DND-41 (cell line): ENCODE measurements at regions not wholly inside any gene's neighbourhood (a gene's known extent, or its start where the extent isn't known, plus 50 kb on each side); places are given as distances from the start of the nearest gene placed in this dataset.

ENCODE experiments used
- ATAC-seq: fragments of 200-7000 bp; cut with Tn5 transposase; 3 replicates; pipeline ENCODE4 v1.9.1; 2021; ENCODE audit warnings: low read depth; ENCODE audit not compliant: insufficient read depth
- DNase-seq: peaks from one replicate; pipeline ENCODE4 v3.0.0-alpha.2; 2020
- H2AFZ ChIP-seq: 2 replicates; pipeline ENCODE4 v1.6.0; 2012; ENCODE audit warnings: low read depth, low read length
- H3K27ac ChIP-seq: 2 replicates; pipeline ENCODE4 v1.5.1; 2012; ENCODE audit warnings: low read length, inconsistent platforms
- H3K27me3 ChIP-seq: fragments of 200-600 bp; sonication (generic); 2 replicates; pipeline ENCODE4 v1.6.0; 2012; ENCODE audit warnings: low read length, mild to moderate bottlenecking, inconsistent platforms; ENCODE audit not compliant: insufficient read depth, poor library complexity
- H3K36me3 ChIP-seq: 2 replicates; pipeline ENCODE4 v1.5.1; 2012; ENCODE audit warnings: low read length, inconsistent platforms; ENCODE audit not compliant: insufficient read depth
- H3K4me1 ChIP-seq: 2 replicates; pipeline ENCODE4 v1.5.1; 2012; ENCODE audit warnings: mild to moderate bottlenecking, low read length; ENCODE audit not compliant: insufficient read depth
- H3K4me2 ChIP-seq: 2 replicates; pipeline ENCODE4 v1.6.0; 2012; ENCODE audit warnings: mild to moderate bottlenecking, moderate library complexity, low read length, inconsistent platforms; ENCODE audit not compliant: insufficient read depth
- H3K4me3 ChIP-seq, 2 experiments: fragments of 200-600 bp in 1 of 2; shearing (Covaris generic) in 1 of 2; 2 replicates each; pipeline ENCODE4 v1.5.1; 2012 to 2016; ENCODE audit warnings: inconsistent platforms in 2 of 2, low read length in 2 of 2, mild to moderate bottlenecking in 2 of 2, low read depth in 1 of 2, moderate library complexity in 1 of 2
- H3K79me2 ChIP-seq: 2 replicates; pipeline ENCODE4 v1.6.0; 2012; ENCODE audit warnings: low read length, inconsistent platforms; ENCODE audit not compliant: insufficient read depth
- H3K9ac ChIP-seq: 2 replicates; pipeline ENCODE4 v1.6.0; 2012; ENCODE audit warnings: low read depth, mild to moderate bottlenecking, inconsistent platforms, low read length, moderate library complexity
- H3K9me3 ChIP-seq: 2 replicates; pipeline ENCODE4 v1.5.1; 2012; ENCODE audit warnings: low read length, moderate library complexity, mild to moderate bottlenecking, inconsistent platforms; ENCODE audit not compliant: insufficient read depth, severe bottlenecking
- H4K20me1 ChIP-seq: 2 replicates; pipeline ENCODE4 v1.6.0; 2012; ENCODE audit warnings: low read length; ENCODE audit not compliant: insufficient read depth
- CTCF ChIP-seq: IDR thresholded peaks from 2 replicates; pipeline ENCODE4 v1.5.1; 2012; ENCODE audit warnings: borderline replicate concordance, low read length, moderate library complexity, mild to moderate bottlenecking; ENCODE audit not compliant: poor library complexity, severe bottlenecking; ENCODE audit errors: extremely low read depth
- EZH2 ChIP-seq: IDR thresholded peaks from 3 replicates; pipeline ENCODE4 v1.6.1; 2012; ENCODE audit warnings: borderline replicate concordance, low read depth, mild to moderate bottlenecking, moderate library complexity, low read length, inconsistent platforms; ENCODE audit not compliant: severe bottlenecking

GRCh38 chr2:79373358-79374130 is 139.3 kb upstream of the CTNNA2 start:
- H3K9me3 ChIP-seq, result no peaks in the 10 kb centered on the region
- no peak overlapping the region for H3K9ac ChIP-seq
- no peaks in the 10 kb centered on the region for H3K79me2 ChIP-seq
- H3K4me2 ChIP-seq, result no peak overlapping the region
- H3K4me3 ChIP-seq, result no peak overlapping the region
- H3K36me3 ChIP-seq, result no peaks in the 10 kb centered on the region
- no peaks in the 10 kb centered on the region for H4K20me1 ChIP-seq
- no peaks in the 10 kb centered on the region for H3K27me3 ChIP-seq
- DNase-seq (no peak), ATAC-seq (no peak)
- TF ChIP-seq CTCF (no peak), EZH2 (no peak)
- H2AFZ ChIP-seq, result no peak overlapping the region
- no peaks in the 10 kb centered on the region for H3K4me1 ChIP-seq
- no peak overlapping the region for H3K27ac ChIP-seq

- DNase-seq (no peak), ATAC-seq (no peak)
- TF ChIP-seq CTCF (no peak), EZH2 (no peak)
These were observed 141.8 kb upstream of the CTNNA2 start for GRCh38 chr2:79370976-79371538.

GRCh38 chr2:79369127-79369526 is 143.7 kb upstream of the CTNNA2 start:
- no peak for TF ChIP-seq CTCF
- no peak for TF ChIP-seq EZH2
- Histone ChIP-seq H3K9me3 (no peaks in the 10 kb centered on the region), H3K4me3 (no peak overlapping the region), H3K79me2 (no peaks in the 10 kb centered on the region), H3K27me3 (no peaks in the 10 kb centered on the region), H4K20me1 (no peaks in the 10 kb centered on the region), H3K36me3 (no peaks in the 10 kb centered on the region), H3K4me1 (no peaks in the 10 kb centered on the region), H3K9ac (no peak overlapping the region), H3K27ac (no peak overlapping the region), H2AFZ (no peak overlapping the region), H3K4me2 (no peak overlapping the region)
- ATAC-seq (no peak), DNase-seq (no peak)

More at GRCh38 chr2:79370976-79371538, 141.8 kb upstream of the CTNNA2 start:
- H3K9ac ChIP-seq, result no peak overlapping the region
- no peak overlapping the region for H3K4me2 ChIP-seq
- H4K20me1 ChIP-seq, result no peaks in the 10 kb centered on the region
- H3K27me3 ChIP-seq, result no peaks in the 10 kb centered on the region
- H3K27ac ChIP-seq, result no peak overlapping the region
- no peak overlapping the region for H2AFZ ChIP-seq
- H3K36me3 ChIP-seq, result no peaks in the 10 kb centered on the region
- H3K4me3 ChIP-seq, result no peak overlapping the region
- no peaks in the 10 kb centered on the region for H3K4me1 ChIP-seq
- H3K9me3 ChIP-seq, result no peaks in the 10 kb centered on the region
- no peaks in the 10 kb centered on the region for H3K79me2 ChIP-seq
